Daoy (cell line): ENCODE measurements at regions not wholly inside any gene's neighbourhood (a gene's known extent, or its start where the extent isn't known, plus 50 kb on each side); places are given as distances from the start of the nearest gene placed in this dataset.

Experiments
- DNase-seq: peaks from one replicate; pipeline ENCODE4 v3.0.0-alpha.2; 2015; ENCODE audit warnings: low read depth

GRCh38 chr16:65641762-65642289 lies 520.0 kb upstream of the CDH11 start:
- no peak for DNase-seq

- no peak for DNase-seq
Observed at GRCh38 chr16:65641049-65641761, 519.3 kb upstream of the CDH11 start.

GRCh38 chr16:65634833-65635232 lies 513.0 kb upstream of the CDH11 start:
- no peak for DNase-seq

- DNase-seq = peak; percentile 23
Observed at GRCh38 chr16:65634291-65634690, 512.4 kb upstream of the CDH11 start.

GRCh38 chr16:65624666-65625065 lies 502.8 kb upstream of the CDH11 start:
- DNase-seq = no peak

GRCh38 chr16:65624229-65624628 lies 502.4 kb upstream of the CDH11 start:
- DNase-seq = no peak

- DNase-seq = no peak
Observed at GRCh38 chr16:65622871-65623270, 501.0 kb upstream of the CDH11 start.

GRCh38 chr16:65622151-65622550 lies 500.3 kb upstream of the CDH11 start:
- DNase-seq = no peak

- no peak for DNase-seq
Observed at GRCh38 chr16:65621640-65622039, 499.8 kb upstream of the CDH11 start.

DNA sequence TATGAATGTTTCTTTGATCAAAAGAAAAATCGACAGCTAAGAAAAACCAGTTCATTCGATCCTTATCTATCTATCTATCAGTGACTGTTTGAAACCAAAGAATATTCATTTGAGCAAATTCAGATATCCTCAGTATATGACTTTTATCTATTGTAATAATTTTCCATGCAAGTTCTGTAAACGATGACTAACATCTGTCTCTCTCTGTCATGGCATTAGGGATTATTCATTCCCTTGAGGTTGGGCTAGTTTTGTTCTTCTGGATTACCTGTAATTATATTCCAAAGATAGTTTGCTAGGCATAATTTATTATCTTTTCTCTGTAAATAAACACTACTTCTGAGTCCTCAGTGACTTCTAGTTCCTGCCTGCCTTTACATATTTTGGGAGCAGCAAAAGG lies 497.7 kb upstream of the CDH11 start:
- no peak for DNase-seq

DNA sequence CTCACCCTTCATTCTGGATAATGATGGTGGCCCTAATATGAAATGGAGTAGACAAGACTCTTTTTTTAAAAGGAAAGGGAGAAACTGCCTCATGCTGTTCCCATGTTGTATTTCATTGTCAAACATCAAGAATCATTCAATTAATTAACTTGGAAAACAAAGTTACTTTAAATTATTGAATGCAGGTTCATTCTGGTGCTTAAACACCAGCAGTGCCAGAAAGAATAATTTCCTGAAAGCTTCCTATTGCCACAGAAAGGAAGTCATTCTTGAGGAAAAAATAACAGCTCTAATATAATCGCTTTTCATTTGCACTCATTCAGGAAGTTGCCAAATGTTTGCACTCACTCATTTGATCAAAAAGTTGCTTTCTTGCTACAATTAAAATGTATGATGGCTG lies 497.1 kb upstream of the CDH11 start:
- DNase-seq = no peak

- no peak for DNase-seq
Observed at GRCh38 chr16:65618333-65618732, 496.5 kb upstream of the CDH11 start.

DNA sequence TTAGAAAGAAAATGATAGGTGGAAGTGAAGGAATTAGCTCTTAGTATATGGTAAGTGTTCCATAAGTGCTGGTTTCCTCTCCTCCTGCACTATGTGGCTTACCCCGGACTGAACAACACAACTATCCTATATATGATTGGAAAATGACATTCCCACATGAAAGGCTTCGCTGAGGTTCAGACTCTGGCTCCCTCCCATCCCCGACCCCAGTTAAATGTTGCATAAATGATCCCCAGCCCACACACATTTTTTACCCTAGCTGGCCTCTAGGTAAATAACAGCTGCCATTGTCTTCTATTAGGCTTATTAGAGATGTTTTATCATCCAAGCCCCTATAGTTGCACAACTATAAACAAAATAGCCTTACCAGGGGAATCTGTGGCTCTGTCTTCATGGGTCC lies 495.6 kb upstream of the CDH11 start:
- no peak for DNase-seq

DNA sequence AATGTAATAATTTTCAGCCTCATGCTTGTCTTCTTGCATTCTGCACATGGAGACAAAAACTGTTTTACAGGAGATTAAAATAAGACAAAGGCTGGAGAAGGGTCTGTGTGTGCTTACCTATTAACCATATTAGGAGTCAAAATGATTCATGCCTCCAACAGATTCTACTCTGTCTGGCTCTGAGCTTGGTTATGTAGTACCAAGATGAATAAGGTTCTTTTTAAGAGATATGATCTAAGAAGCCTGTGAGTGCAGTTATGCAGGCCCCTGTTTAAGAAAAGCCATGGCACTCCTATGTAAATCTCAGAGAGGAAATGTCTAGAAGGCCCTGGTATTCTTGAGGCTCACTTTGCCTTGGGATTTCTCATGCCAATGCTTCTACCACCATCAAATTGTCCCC lies 486.6 kb upstream of the CDH11 start:
- DNase-seq = no peak

- no peak for DNase-seq
Observed at GRCh38 chr16:65604771-65605170, 482.9 kb upstream of the CDH11 start.

- no peak for DNase-seq
Observed at GRCh38 chr16:65601781-65602180, 479.9 kb upstream of the CDH11 start.

GRCh38 chr16:65600629-65601028 lies 478.8 kb upstream of the CDH11 start:
- no peak for DNase-seq

- DNase-seq = no peak
Observed at GRCh38 chr16:65600046-65600445, 478.2 kb upstream of the CDH11 start.

GRCh38 chr16:65598621-65599020 lies 476.8 kb upstream of the CDH11 start:
- DNase-seq = peak; percentile 4

GRCh38 chr16:65583498-65583897 lies 461.6 kb upstream of the CDH11 start:
- no peak for DNase-seq

DNA sequence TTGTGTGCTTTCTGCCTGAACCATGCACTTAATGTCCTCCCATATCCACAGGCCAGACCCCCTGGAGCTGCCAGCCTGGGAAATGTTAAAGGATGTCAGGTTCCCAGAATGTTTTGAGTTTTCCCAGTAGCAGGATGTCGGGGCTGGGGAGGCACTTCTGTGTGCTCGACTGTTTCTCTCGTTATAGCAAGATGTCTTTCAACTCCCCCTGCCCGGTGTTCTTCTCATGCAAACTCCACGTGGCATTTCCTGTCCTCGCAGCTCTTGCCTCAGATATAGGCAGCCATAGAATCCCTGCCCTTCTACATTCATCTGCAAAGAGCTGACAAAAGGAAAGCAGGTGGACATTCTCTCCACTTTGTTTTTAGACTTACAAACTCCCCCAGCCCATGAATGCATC lies 457.2 kb upstream of the CDH11 start:
- no peak for DNase-seq

GRCh38 chr16:65576631-65577030 lies 454.8 kb upstream of the CDH11 start:
- no peak for DNase-seq

- DNase-seq = peak; percentile 11
Observed at GRCh38 chr16:65576139-65576538, 454.3 kb upstream of the CDH11 start.
